ENCODE measurements at regions not wholly inside any gene's neighbourhood (a gene's known extent, or its start where the extent isn't known, plus 50 kb on each side); places are given as distances from the start of the nearest gene placed in this dataset.
"Not testable (repeated sequence)": the region's sequence is repeated elsewhere in the genome, so short reads cannot be mapped to it uniquely, and the experiment has no call there.

DNA sequence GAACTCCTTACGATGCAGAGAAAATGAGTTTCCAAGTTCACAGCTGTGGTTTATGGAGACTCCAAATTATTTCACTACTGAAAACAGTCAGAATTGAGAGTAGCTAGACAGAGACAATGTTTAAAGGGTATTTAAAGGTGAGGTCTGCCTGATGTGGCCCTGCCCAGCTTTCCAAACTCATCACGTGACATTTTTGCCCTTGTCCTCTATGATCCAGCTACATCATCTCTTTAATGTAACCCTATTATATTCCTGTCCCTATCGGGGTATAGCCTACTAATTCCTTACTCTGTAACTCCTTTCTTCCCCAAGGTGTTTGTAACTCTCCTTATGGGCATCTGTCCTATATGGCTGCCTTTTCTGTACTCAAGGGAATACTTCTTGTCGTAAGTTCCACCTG lies 297.2 kb downstream of the GRXCR1 start:
- Mint-ChIP-seq H3K9me3 (ENCODE audit: low read depth) (no peaks in the 10 kb centered on the region), H3K36me3 (ENCODE audit: low read depth) (no peaks in the 10 kb centered on the region), H3K27ac (no peak overlapping the region), H3K4me1 (no peaks in the 10 kb centered on the region), H3K4me3 (no peak overlapping the region), H3K27me3 (no peaks in the 10 kb centered on the region)
- CTCF ChIA-PET, result no interaction called here
- no peak for DNase-seq
- no peak for ATAC-seq
- intact Hi-C loops (cut with DNase I, micrococcal nuclease), result no loop called here
- POLR2A ChIA-PET, result interaction anchor here (0.6 kb wide), 1 partner anchor 1118 kb away, joined by 3 read pairs; no protein-coding TSS in a partner anchor

- ATAC-seq; H3K27ac Mint-ChIP-seq; H3K4me1 Mint-ChIP-seq; H3K36me3 Mint-ChIP-seq (ENCODE audit: low read depth); POLR2A ChIA-PET; H3K27me3 Mint-ChIP-seq; CTCF ChIA-PET; DNase-seq; H3K4me3 Mint-ChIP-seq; intact Hi-C loops (cut with DNase I, micrococcal nuclease): not testable (repeated sequence)
- peaks cover 12% of the 10 kb centered on the region for H3K9me3 Mint-ChIP-seq (ENCODE audit: low read depth)
Observed at GRCh38 chr4:43212576-43212975, 320.1 kb downstream of the GRXCR1 start.

DNA sequence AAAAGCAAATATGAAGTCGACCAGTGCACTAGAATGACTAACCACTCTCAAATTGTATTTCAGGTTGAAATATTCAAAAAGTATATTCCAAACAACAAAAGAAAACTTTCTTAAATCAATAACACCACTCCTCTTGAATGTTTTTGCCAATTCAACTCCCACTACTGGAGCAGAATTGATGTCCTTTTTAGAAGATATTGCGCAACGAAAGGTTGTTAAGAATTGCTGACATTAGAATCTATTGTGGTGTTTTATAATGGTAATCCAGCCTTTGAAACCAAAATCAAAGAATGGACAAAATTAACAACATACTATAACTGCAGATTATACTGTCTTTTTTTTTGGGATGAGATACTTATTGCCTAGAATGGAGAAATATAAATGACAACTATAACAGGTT lies 331.3 kb downstream of the GRXCR1 start:
- ChIA-PET CTCF (no interaction called here), POLR2A (no interaction called here)
- DNase-seq (no peak), ATAC-seq (no peak)
- H3K9me3 Mint-ChIP-seq (ENCODE audit: low read depth), result peaks cover 4% of the 10 kb centered on the region
- no peaks in the 10 kb centered on the region for H3K4me1 Mint-ChIP-seq
- no peaks in the 10 kb centered on the region for H3K27me3 Mint-ChIP-seq
- intact Hi-C loops (cut with DNase I, micrococcal nuclease), result no loop called here
- H3K27ac Mint-ChIP-seq, result no peak overlapping the region
- H3K36me3 Mint-ChIP-seq (ENCODE audit: low read depth), result no peaks in the 10 kb centered on the region
- no peak overlapping the region for H3K4me3 Mint-ChIP-seq

DNA sequence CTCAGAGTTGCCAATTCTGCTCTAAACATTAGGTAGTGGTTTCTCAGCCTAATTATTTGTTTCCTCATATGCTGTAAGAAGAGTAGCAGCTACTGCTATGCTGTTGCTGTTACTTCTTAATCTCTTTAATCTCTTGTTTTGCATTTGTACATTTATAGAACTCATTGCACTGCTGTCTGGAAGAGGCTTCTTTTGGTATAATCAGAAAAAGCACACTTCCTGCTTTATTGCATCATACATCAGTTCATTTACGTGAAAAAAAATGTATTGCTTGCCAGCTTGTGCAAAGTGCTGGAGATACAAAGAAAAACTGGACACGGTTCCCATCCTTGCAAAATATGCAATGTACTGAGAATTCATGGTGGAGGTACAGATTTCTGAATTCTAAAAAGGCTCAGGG lies 332.0 kb downstream of the GRXCR1 start:
- Mint-ChIP-seq H3K9me3 (ENCODE audit: low read depth) (peaks cover 4% of the 10 kb centered on the region), H3K36me3 (ENCODE audit: low read depth) (no peaks in the 10 kb centered on the region), H3K4me3 (no peak overlapping the region), H3K27me3 (no peaks in the 10 kb centered on the region), H3K27ac (no peak overlapping the region), H3K4me1 (no peaks in the 10 kb centered on the region)
- intact Hi-C loops (cut with DNase I, micrococcal nuclease), result no loop called here
- ATAC-seq (no peak), DNase-seq (no peak)
- CTCF ChIA-PET, result no interaction called here
- POLR2A ChIA-PET, result no interaction called here

DNA sequence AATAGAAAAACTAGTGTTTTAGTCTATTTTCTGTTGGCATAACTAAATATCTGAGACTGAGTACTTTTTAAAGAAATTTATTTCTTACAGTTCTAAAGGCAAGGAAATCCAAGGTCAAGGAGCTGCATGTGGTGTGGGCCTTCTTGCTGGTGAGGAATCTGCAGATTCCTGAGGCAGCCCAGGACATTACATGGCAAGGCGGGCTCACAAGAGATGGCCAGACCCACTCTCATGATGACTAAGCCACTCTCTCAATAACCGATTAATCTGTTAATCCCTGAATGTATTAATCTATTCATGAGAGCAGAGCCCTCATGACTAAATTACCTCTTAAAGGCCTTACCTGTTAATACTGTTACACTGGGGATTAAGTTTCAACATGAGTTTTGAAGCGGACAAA lies 340.8 kb downstream of the GRXCR1 start:
- ATAC-seq, result no peak
- Mint-ChIP-seq H3K9me3 (ENCODE audit: low read depth) (peaks cover 5% of the 10 kb centered on the region), H3K4me3 (no peak overlapping the region), H3K27ac (no peak overlapping the region), H3K36me3 (ENCODE audit: low read depth) (no peaks in the 10 kb centered on the region), H3K4me1 (no peaks in the 10 kb centered on the region), H3K27me3 (no peaks in the 10 kb centered on the region)
- no peak for DNase-seq
- ChIA-PET CTCF (no interaction called here), POLR2A (no interaction called here)
- intact Hi-C loops (cut with DNase I, micrococcal nuclease), result no loop called here

DNA sequence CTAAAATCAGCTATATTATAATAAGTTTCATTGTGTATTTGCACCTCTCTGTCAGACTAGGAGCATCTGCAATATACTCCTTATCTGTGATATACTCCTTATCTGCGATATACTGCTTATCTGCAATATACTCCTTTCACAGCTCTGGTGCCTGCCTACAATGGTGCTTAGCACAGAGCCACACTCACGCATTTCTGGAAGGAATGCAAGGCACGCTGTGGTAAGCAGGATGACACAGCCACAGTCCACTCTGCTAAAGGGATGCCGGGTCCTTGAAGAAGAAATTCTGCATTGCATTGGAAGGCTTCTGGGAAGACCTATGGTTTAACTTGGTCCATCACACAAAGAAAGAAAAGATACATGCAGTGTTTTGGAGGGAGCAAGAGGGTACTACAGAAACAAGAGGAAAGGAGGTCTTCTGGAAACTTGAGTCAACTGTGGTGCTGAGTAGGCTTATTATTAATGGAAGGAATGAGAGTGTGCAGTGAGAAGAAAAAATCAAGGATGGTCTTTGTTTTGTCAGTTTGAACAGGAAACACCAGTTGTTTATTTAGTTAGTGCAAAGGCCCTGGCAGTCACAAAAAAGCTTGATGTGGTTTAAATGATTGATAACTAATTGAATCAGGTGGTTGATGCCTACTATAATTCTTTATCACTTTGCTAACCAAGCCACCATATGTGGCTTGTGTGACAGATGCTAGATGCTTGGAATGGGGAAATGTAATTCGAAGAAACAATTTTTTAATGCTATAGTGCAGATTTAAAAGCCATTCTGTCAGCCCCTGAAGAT lies 342.3 kb downstream of the GRXCR1 start:
- H3K9me3 Mint-ChIP-seq (ENCODE audit: low read depth), result peaks cover 5% of the 10 kb centered on the region
- H3K36me3 Mint-ChIP-seq (ENCODE audit: low read depth), result no peaks in the 10 kb centered on the region
- no peak overlapping the region for H3K27ac Mint-ChIP-seq
- ChIA-PET CTCF (no interaction called here), POLR2A (no interaction called here)
- no peak for DNase-seq
- intact Hi-C loops (cut with DNase I, micrococcal nuclease), result no loop called here
- ATAC-seq, result no peak
- no peaks in the 10 kb centered on the region for H3K4me1 Mint-ChIP-seq
- H3K27me3 Mint-ChIP-seq, result no peaks in the 10 kb centered on the region
- H3K4me3 Mint-ChIP-seq, result no peak overlapping the region

- ChIA-PET POLR2A (no interaction called here), CTCF (no interaction called here)
- no peaks in the 10 kb centered on the region for H3K4me1 Mint-ChIP-seq
- peaks cover 2% of the 10 kb centered on the region for H3K36me3 Mint-ChIP-seq (ENCODE audit: low read depth)
- intact Hi-C loops (cut with DNase I, micrococcal nuclease), result no loop called here
- DNase-seq (no peak), ATAC-seq (no peak)
- H3K9me3 Mint-ChIP-seq (ENCODE audit: low read depth), result peaks cover 6% of the 10 kb centered on the region
- H3K27me3 Mint-ChIP-seq, result no peaks in the 10 kb centered on the region
- no peak overlapping the region for H3K4me3 Mint-ChIP-seq
- no peak overlapping the region for H3K27ac Mint-ChIP-seq
Observed at GRCh38 chr4:43238008-43238407, 345.5 kb downstream of the GRXCR1 start.

- DNase-seq, result no peak
- Mint-ChIP-seq H3K27me3 (no peaks in the 10 kb centered on the region), H3K4me3 (no peak overlapping the region), H3K9me3 (ENCODE audit: low read depth) (peaks cover 6% of the 10 kb centered on the region), H3K4me1 (no peaks in the 10 kb centered on the region), H3K27ac (no peak overlapping the region), H3K36me3 (ENCODE audit: low read depth) (peaks cover 2% of the 10 kb centered on the region)
- ChIA-PET CTCF (no interaction called here), POLR2A (no interaction called here)
- ATAC-seq, result no peak
- intact Hi-C loops (cut with DNase I, micrococcal nuclease), result no loop called here
Observed at GRCh38 chr4:43238585-43238984, 346.1 kb downstream of the GRXCR1 start.

- peaks cover 4% of the 10 kb centered on the region for H3K9me3 Mint-ChIP-seq (ENCODE audit: low read depth)
- no peak overlapping the region for H3K27ac Mint-ChIP-seq
- ChIA-PET POLR2A (no interaction called here), CTCF (no interaction called here)
- ATAC-seq (no peak), DNase-seq (no peak)
- H3K4me1 Mint-ChIP-seq, result no peaks in the 10 kb centered on the region
- no peaks in the 10 kb centered on the region for H3K27me3 Mint-ChIP-seq
- intact Hi-C loops (cut with DNase I, micrococcal nuclease), result no loop called here
- H3K36me3 Mint-ChIP-seq (ENCODE audit: low read depth), result peaks cover 2% of the 10 kb centered on the region
- H3K4me3 Mint-ChIP-seq, result no peak overlapping the region
Observed at GRCh38 chr4:43241104-43241503, 348.6 kb downstream of the GRXCR1 start.

GRCh38 chr4:43242606-43243005 lies 350.1 kb downstream of the GRXCR1 start:
- ChIA-PET CTCF (no interaction called here), POLR2A (no interaction called here)
- Mint-ChIP-seq H3K4me3 (no peak overlapping the region), H3K4me1 (no peaks in the 10 kb centered on the region), H3K27ac (no peak overlapping the region), H3K9me3 (ENCODE audit: low read depth) (peaks cover 10% of the 10 kb centered on the region), H3K36me3 (ENCODE audit: low read depth) (peaks cover 2% of the 10 kb centered on the region), H3K27me3 (no peaks in the 10 kb centered on the region)
- intact Hi-C loops (cut with DNase I, micrococcal nuclease), result no loop called here
- no peak for DNase-seq
- no peak for ATAC-seq

DNA sequence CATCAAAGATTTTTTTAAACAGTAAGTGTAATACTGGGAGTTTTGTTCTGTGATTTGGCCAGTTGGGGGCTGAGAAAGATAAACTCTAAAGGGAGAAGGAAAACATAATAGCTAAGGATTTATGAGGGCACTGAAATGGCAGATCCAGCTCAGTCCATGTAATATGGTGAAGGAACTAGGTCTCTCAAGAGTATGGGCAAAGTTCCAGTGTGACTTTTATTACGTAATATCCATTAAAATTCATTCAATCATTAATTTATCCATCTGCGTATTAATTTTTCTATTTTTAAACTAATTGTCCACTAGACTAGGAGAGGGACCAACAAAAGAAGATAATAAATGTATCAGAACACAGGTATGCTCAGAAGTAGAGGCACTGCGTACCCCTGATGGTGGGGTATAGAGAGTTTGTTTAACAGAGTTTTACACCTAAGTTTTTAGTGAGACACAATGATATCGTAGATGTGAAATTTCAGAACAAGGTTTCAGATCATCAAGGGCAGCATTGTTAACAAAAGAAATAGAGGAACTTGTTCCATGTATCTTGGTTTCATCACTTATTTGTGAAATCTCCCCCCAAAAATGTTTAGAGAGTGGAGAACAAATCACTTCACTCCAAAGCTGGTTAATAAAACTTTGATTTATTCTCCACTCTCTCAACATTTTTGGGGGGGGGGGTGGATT lies 351.1 kb downstream of the GRXCR1 start:
- H3K9me3 Mint-ChIP-seq (ENCODE audit: low read depth), result peaks cover 10% of the 10 kb centered on the region
- no peak overlapping the region for H3K27ac Mint-ChIP-seq
- ChIA-PET CTCF (interaction anchor here (0.6 kb wide), 1 partner anchor 57 kb away, joined by 3 read pairs; no protein-coding TSS in a partner anchor), POLR2A (no interaction called here)
- peaks cover 2% of the 10 kb centered on the region for H3K36me3 Mint-ChIP-seq (ENCODE audit: low read depth)
- H3K4me3 Mint-ChIP-seq, result no peak overlapping the region
- DNase-seq (no peak), ATAC-seq (no peak)
- no peaks in the 10 kb centered on the region for H3K4me1 Mint-ChIP-seq
- intact Hi-C loops (cut with DNase I, micrococcal nuclease), result no loop called here
- no peaks in the 10 kb centered on the region for H3K27me3 Mint-ChIP-seq

GRCh38 chr4:43244688-43245382 lies 352.3 kb downstream of the GRXCR1 start:
- Mint-ChIP-seq H3K36me3 (ENCODE audit: low read depth) (peaks cover 2% of the 10 kb centered on the region), H3K27ac (no peak overlapping the region), H3K4me1 (no peaks in the 10 kb centered on the region), H3K27me3 (no peaks in the 10 kb centered on the region), H3K9me3 (ENCODE audit: low read depth) (peaks cover 16% of the 10 kb centered on the region), H3K4me3 (no peak overlapping the region)
- ChIA-PET POLR2A (no interaction called here), CTCF (no interaction called here)
- intact Hi-C loops (cut with DNase I, micrococcal nuclease), result no loop called here
- ATAC-seq (no peak), DNase-seq (no peak)

Measured in activated CD4-positive, alpha-beta T cell treated with anti-CD3 and anti-CD28 coated beads for 36 hours (primary cell).